NCI-H2107 (cell line): ENCODE measurements at regions not wholly inside any gene's neighbourhood (a gene's known extent, or its start where the extent isn't known, plus 50 kb on each side); places are given as distances from the start of the nearest gene placed in this dataset.

Experiments
- DNase-seq: peaks from one replicate; lab custom pipeline; 2025; lab: John Stamatoyannopoulos, UW

GRCh38 chr3:83894223-83894622 lies 1064.6 kb upstream of the CADM2 start:
- no peak for DNase-seq

- DNase-seq, result no peak
These were observed 1062.9 kb upstream of the CADM2 start for GRCh38 chr3:83895892-83896291.

DNA sequence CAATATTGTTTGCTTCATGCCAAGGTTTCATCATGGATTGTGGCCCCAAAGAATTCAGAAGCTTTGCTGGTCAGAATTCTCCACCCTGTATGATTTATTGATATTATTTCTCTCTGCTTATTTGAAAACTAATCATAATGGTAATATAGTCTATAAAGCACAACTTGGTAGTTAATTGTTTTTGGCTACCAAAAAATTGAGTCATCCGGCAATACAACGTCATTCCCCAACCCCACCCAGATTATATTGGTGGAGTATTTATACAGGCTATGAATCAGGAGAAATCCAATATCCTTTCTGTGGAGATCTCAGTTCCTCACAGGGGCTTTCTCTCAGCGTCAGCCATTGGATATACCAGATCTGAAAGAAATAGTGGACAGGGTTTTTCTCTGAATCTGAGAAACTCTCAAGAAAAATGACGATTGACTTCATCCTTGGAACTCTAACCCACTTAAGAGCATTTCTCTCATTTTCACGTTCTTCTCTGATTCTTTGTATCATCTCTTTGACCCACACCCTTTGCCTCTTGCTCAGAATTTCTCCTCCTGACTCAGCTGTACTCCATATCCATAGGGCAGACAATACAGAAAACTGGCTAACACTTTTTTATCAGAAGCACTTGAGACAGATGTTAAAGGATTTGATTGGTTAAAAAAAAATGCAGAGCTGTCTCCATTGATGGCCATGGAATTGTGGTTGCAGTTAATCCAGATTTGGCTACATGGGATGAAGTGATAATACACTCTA lies 1055.8 kb upstream of the CADM2 start:
- no peak for DNase-seq

DNA sequence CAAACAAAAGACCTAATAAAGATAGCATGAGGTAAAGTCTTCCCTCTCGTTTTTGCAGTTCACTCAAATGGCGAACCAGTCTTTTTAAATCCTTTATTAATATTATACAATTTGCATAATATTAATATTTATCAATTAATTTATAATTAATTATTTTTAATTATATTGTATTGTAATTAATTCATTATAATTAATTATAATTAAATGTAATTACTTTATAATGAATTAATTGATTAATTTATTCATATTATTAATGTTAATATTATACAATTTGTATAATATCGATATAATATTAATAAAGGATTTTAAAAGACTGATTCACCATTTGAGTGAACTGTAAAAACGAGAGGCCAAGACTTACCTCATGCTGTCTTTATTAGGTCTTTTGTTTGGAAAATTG lies 1045.4 kb upstream of the CADM2 start:
- DNase-seq, result no peak

GRCh38 chr3:83926291-83926690 lies 1032.5 kb upstream of the CADM2 start:
- no peak for DNase-seq

DNA sequence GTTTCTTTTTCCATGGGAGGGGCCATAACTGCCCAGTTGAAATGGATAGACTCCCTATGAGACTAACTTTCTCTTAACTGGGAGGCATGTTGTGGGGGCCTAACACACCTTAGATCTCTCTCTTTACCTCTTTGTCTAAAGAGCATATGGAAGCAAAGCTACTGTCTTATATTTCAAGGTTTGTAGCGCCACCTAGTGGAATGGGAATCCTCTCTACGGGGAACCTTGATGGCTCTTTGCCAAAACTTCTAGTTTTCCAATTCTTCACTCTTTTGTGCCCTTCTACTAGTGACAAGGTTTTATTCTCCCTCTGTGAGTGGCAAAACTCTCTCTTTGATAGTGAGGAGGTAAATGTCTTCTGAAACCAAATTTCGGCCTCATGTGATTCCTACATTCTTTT lies 1030.4 kb upstream of the CADM2 start:
- DNase-seq, result no peak

DNA sequence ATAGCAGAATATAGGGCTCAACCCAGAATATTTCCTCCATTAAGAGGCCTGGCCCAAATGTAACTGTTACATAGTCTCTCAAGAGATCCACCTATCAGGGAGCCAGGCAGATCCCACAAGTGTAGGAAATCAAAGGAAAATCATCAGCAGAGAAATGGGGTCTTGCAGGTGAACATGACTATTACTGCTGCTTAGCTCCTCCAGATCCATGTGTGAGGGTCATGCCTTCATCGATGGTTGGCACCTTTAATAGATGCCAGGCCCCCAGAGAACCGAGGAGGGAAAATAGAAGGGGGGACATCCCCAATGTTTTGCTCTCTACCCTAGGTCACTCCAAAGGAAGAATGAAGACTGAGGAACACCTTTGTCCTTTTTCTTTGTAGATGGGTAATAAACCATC lies 1029.9 kb upstream of the CADM2 start:
- no peak for DNase-seq

- no peak for DNase-seq
These were observed 1024.4 kb upstream of the CADM2 start for GRCh38 chr3:83934192-83935021.

DNA sequence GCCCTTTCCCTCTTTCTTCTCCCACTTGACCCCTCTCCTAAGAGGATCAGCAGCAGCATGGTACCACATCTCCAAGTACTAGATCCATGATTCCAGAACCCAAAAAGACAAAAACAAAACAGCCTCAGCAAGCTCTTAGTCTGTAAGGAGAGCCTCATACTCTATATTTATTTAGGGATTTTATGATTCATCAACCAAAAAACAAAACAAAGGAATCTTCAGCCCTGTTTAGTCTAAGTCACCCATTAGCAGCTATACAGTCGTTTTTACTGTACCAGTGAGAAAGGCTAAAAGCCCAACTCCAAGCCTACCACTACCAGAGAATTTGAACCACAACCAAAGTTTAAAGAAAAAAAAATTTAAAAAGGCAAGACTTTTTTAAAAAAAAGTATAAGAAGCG lies 1020.3 kb upstream of the CADM2 start:
- no peak for DNase-seq

DNA sequence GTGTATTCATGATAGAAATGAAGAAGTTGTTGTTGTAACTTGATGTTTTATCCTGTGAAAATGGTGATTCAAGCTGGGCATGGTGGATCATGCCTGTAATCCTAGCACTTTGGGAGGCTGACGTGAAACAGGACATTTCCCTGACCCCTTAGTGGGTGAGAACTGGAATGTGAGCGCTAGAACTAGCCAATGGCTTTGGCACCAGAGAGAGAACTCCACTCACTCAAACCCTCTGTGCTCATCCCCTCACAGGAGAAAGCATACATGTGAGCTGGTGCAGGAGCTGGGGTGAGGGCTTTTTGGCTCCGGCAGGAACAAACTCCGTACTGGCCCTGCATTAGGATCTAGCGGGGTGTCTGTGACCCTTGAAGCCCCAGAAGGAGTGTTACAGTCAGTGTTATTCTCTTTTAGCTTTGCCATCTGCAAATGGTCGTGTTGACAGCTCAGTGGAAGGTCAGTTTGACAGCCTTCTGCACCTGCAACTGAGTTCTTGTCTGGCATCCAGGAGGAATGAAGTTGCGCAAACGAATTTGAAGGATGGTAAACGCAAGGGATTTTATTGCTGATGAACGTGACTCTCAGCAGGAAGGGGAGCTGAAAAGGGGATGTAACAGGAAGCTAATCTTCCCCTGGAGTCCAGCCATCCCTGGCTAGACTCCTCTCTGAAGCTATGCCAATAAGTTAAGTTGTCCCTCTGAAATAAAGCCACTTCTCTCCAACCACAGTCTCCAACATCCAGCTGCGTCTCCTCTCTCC lies 1016.6 kb upstream of the CADM2 start:
- DNase-seq, result no peak

- no peak for DNase-seq
These were observed 1012.7 kb upstream of the CADM2 start for GRCh38 chr3:83946049-83946448.

DNA sequence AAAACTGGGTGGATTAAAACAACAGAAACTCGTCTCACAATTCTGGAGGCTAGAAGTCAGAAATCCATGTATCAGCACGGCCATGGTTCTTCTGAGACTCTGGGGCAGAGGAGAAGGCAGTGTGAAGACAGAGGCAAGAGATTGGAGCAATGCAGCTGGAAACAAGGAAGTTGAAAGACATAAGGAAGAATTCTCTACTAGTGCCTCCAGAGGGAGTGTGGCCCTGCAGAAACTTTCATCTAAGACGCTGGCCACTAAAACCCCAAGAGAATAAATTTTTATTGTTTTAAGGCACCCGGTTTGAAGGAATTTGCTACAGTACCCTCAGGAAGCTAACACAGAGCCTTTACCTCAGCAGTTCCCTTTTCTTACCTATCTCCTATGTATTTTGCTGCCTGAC lies 1012.2 kb upstream of the CADM2 start:
- DNase-seq, result no peak

DNA sequence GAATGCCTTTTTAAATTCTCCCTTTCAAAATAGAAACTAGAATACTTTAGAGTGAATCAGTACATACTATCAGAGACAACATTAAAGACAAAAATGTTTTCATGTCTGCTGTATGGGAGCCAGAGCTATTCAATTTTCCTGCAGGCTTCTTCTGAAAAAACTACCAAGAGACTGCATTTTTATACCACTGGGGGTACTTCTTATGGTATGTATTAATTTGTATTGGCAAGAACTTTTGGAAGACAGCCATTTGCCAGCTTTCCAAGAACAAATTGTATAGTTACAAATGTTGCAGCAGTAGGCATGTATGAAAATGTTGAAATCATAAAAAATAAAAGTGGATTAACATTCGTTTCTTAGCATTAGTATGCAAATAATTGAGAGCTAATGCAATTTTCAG lies 1010.0 kb upstream of the CADM2 start:
- DNase-seq, result no peak

DNA sequence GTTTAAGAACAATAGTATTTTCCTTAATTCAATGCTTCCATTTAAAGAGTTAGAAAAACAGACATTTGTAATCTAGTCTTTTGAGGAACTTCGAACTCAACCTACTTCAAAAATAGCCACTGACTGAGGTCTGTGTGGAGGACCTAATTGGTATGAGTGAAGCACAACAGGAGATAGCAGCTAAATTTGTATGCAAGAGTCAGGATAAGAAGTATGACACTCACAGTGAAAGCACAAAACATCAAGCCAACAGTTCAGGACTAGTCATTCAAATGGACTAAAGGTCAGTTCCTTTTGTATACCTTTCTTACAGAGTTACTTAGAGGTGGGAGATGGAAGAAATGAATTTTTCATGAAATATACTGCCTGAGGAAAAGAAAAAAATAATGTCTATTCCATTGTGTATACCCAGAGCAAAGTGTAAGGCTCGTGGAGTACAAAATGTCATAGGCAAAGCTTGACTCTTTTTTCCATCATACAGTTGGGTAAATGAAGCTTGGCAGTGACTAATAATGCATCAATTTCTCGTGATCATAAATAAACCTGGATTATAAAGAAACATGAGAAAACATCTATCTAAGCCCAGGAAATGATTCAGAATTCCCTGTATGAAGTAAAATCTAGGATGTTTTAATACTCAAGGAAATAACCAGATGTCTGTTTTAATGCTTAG lies 1005.2 kb upstream of the CADM2 start:
- no peak for DNase-seq

- DNase-seq, result no peak
These were observed 1002.4 kb upstream of the CADM2 start for GRCh38 chr3:83956431-83956830.

DNA sequence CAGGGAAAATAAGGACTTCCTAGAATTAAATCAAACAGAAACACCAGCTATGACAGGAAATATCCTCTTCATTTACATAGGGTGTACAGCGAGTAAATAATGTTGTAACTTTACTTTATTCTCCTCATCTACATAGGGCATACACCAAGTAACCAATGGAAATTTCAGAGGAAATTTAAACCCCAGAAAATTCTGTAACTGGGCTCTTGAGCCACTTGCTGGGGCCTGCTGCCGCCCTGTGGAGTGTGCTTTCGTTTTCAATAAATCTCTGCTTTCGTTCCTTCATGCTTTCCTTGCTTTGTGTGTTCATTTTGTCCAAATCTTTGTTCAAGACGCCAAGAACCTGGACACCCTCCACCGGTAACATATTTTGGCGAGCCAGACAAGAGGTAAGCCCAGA lies 990.4 kb upstream of the CADM2 start:
- no peak for DNase-seq

- no peak for DNase-seq
These were observed 987.1 kb upstream of the CADM2 start for GRCh38 chr3:83971666-83972065.

DNA sequence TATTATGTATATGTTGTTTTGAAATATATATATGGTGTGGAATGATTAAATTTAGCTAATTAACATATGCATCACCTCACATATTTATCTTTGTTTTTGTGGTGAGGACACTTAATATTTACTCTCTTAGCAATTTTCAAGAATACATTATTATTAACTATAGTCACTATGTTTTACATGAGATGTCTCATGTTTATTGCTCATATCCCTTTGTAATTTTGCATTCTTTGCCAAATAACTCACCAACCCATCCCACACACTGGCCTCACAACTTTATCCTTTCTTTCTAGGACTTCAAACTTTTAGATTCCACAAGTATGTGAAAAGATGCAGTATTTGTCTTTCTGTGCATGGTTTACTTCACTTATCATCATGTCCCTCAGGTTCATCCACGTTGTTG lies 950.2 kb upstream of the CADM2 start:
- DNase-seq, result no peak

DNA sequence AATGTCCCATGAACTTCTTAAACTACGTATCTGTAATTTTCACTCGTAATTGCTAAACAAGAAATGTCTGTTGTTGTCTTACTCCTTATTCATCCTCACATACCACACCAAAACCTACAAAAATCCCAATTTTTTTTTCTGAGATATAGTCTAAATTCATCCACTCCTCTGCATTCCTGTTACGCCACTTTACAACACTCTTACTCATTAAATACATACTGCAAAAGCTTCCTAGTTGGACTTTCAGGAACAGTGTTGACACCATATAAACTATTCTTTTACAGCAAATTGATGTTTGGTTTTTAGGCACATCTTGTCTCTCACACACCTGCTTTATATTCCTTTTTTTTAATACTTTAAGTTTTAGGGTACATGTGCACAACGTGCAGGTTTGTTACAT lies 934.9 kb upstream of the CADM2 start:
- no peak for DNase-seq

- DNase-seq, result no peak
These were observed 919.7 kb upstream of the CADM2 start for GRCh38 chr3:84039099-84039498.

DNA sequence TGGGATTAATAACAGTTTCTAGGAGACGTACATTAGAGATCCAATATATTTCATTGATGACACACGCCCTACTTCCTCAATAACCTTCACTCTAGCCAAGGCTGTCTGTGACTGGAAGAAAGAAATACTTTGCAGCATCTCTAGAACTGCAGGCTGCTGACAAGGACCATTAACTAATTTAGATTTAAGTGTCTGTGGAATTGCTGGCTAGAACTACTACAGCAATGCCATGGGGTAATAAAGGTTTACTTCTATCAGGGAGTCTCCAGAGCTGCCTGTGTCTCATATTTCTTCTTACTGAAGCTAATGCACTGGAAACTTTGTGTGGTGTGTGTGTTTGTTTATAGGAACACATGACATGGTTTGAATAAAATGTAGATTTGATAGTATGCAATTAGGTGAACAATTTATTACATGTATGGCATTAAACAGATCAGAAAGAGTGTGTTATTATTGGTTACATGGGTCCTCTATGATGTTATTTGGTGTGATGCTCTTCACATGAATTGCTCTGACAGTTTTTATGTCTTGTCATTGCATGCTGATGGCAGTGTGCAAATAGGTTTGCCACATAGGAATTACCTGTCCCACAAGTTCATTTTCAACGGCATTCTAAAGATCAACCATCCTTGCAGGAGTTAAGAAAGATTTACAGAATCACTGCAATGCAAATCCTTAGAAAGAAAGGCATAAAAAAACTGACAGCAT lies 916.2 kb upstream of the CADM2 start:
- DNase-seq, result no peak

- DNase-seq, result no peak
These were observed 891.9 kb upstream of the CADM2 start for GRCh38 chr3:84066915-84067314.
